CD4-positive, alpha-beta T cell treated with Interleukin-4 for 4 hours (primary cell): ENCODE measurements at regions not wholly inside any gene's neighbourhood (a gene's known extent, or its start where the extent isn't known, plus 50 kb on each side); places are given as distances from the start of the nearest gene placed in this dataset.

ENCODE experiments used
- DNase-seq: peaks from one replicate; pipeline ENCODE4 v3.0.0-alpha.2; 2020

GRCh38 chr1:84759756-84760155 lies 69.5 kb upstream of the SSX2IP start:
- no peak for DNase-seq

- DNase-seq, result no peak
These were observed 68.8 kb upstream of the SSX2IP start for GRCh38 chr1:84758968-84759491.

GRCh38 chr1:84758476-84758875 lies 68.2 kb upstream of the SSX2IP start:
- no peak for DNase-seq

GRCh38 chr1:84757301-84757700 lies 67.0 kb upstream of the SSX2IP start:
- no peak for DNase-seq

- DNase-seq, result no peak
These were observed 66.3 kb upstream of the SSX2IP start for GRCh38 chr1:84756455-84757082.

GRCh38 chr1:84756001-84756400 lies 65.7 kb upstream of the SSX2IP start:
- no peak for DNase-seq

GRCh38 chr1:84755216-84755615 lies 65.0 kb upstream of the SSX2IP start:
- DNase-seq, result no peak

GRCh38 chr1:84754386-84754703 lies 64.1 kb upstream of the SSX2IP start:
- DNase-seq, result no peak

GRCh38 chr1:84753516-84754385 lies 63.5 kb upstream of the SSX2IP start:
- peak; percentile 60 for DNase-seq

- no peak for DNase-seq
These were observed 60.0 kb upstream of the SSX2IP start for GRCh38 chr1:84750110-84750730.

- no peak for DNase-seq
These were observed 59.2 kb upstream of the SSX2IP start for GRCh38 chr1:84749427-84749826.

- DNase-seq, result no peak
These were observed 58.1 kb upstream of the SSX2IP start for GRCh38 chr1:84748364-84748763.

- no peak for DNase-seq
These were observed 55.6 kb upstream of the SSX2IP start for GRCh38 chr1:84745857-84746256.

- no peak for DNase-seq
These were observed 53.6 kb upstream of the SSX2IP start for GRCh38 chr1:84743896-84744295.

- DNase-seq, result no peak
These were observed 52.4 kb upstream of the SSX2IP start for GRCh38 chr1:84742653-84743052.

- no peak for DNase-seq
These were observed 49.9 kb upstream of the SSX2IP start for GRCh38 chr1:84740050-84740714.
